Neuronal stem cell (in vitro differentiated cells): ENCODE measurements at regions not wholly inside any gene's neighbourhood (a gene's known extent, or its start where the extent isn't known, plus 50 kb on each side); places are given as distances from the start of the nearest gene placed in this dataset.
"Not testable (repeated sequence)": the region's sequence is repeated elsewhere in the genome, so short reads cannot be mapped to it uniquely, and the experiment has no call there.

Experiments
- DNase-seq: peaks from one replicate; pipeline ENCODE4 v3.0.0-alpha.2; 2013; ENCODE audit warnings: low spot score
- H2AFZ ChIP-seq: one replicate; pipeline ENCODE4 v1.6.1; 2013; ENCODE audit warnings: mild to moderate bottlenecking, low read length, inconsistent platforms
- H2AK5ac ChIP-seq: 2 replicates; pipeline ENCODE4 v1.6.1; 2013; ENCODE audit warnings: low read depth, mild to moderate bottlenecking, inconsistent platforms, low read length, moderate library complexity, mixed read lengths
- H2BK120ac ChIP-seq: 2 replicates; pipeline ENCODE4 v1.6.1; 2013; ENCODE audit warnings: low read depth, mild to moderate bottlenecking, inconsistent platforms, low read length, moderate library complexity, mixed read lengths
- H2BK12ac ChIP-seq: one replicate; pipeline ENCODE4 v1.6.1; 2013; ENCODE audit warnings: low read length, inconsistent platforms
- H2BK15ac ChIP-seq: 2 replicates; pipeline ENCODE4 v1.6.1; 2013; ENCODE audit warnings: mild to moderate bottlenecking, low read length, inconsistent platforms, mixed read lengths
- H2BK5ac ChIP-seq: one replicate; pipeline ENCODE4 v1.6.1; 2013; ENCODE audit warnings: inconsistent platforms, mild to moderate bottlenecking, low read length, moderate library complexity
- H3K14ac ChIP-seq: one replicate; pipeline ENCODE4 v1.6.1; 2013; ENCODE audit warnings: low read length, inconsistent platforms
- H3K18ac ChIP-seq: 2 replicates; pipeline ENCODE4 v1.6.1; 2013; ENCODE audit warnings: low read length, inconsistent platforms
- H3K23ac ChIP-seq: 2 replicates; pipeline ENCODE4 v1.6.1; 2013; ENCODE audit warnings: low read depth, mild to moderate bottlenecking, mixed read lengths, low read length, inconsistent platforms; ENCODE audit not compliant: poor library complexity
- H3K27ac ChIP-seq: replicated peaks from 3 replicates; pipeline ENCODE4 v1.5.1; 2013; ENCODE audit warnings: low read length, inconsistent platforms
- H3K27me3 ChIP-seq, 3 experiments: 2 replicates each; pipeline ENCODE4 v1.6.1; 2013; ENCODE audit warnings: low read length in 3 of 3, mild to moderate bottlenecking in 2 of 3, inconsistent platforms in 1 of 3, low read depth in 1 of 3, mixed read lengths in 1 of 3, moderate library complexity in 1 of 3; ENCODE audit not compliant: control insufficient read depth in 3 of 3, insufficient read depth in 3 of 3
- H3K36me3 ChIP-seq, 2 donors: replicated peaks in 1 of 2; 2 replicates each; pipeline ENCODE4 v1.6.1; 2013; ENCODE audit warnings: low read length in 2 of 2; ENCODE audit not compliant: control insufficient read depth in 2 of 2, insufficient read depth in 2 of 2
- H3K4ac ChIP-seq: 2 replicates; pipeline ENCODE4 v1.6.1; 2013; ENCODE audit warnings: inconsistent platforms, mild to moderate bottlenecking, low read length, moderate library complexity
- H3K4me1 ChIP-seq, 2 donors: 1 replicate in 1 of 2; 2 replicates in 1 of 2; pipeline ENCODE4 v1.6.1; 2013; ENCODE audit warnings: low read length in 2 of 2, low read depth in 1 of 2; ENCODE audit not compliant: control insufficient read depth in 2 of 2, insufficient read depth in 1 of 2
- H3K4me2 ChIP-seq: one replicate; pipeline ENCODE4 v1.6.1; 2013; ENCODE audit warnings: mild to moderate bottlenecking, low read length, inconsistent platforms; ENCODE audit not compliant: insufficient read depth, poor library complexity, severe bottlenecking
- H3K4me3 ChIP-seq, 2 donors: 2 replicates each; pipeline ENCODE4 v1.5.1; 2013; ENCODE audit warnings: low read length in 2 of 2, mild to moderate bottlenecking in 2 of 2, inconsistent platforms in 1 of 2, moderate library complexity in 1 of 2
- H3K79me1 ChIP-seq: one replicate; pipeline ENCODE4 v1.6.1; 2013; ENCODE audit warnings: low read depth, mild to moderate bottlenecking, inconsistent platforms, low read length, moderate library complexity
- H3K9ac ChIP-seq: one replicate; pipeline ENCODE4 v1.6.1; 2013; ENCODE audit warnings: mild to moderate bottlenecking, low read depth, low read length, inconsistent platforms; ENCODE audit not compliant: poor library complexity
- H3K9me3 ChIP-seq, 2 donors: replicated peaks in 1 of 2; 2 replicates each; pipeline versions ENCODE3 to v1.6.1; 2013; ENCODE audit warnings: low read length in 2 of 2, mild to moderate bottlenecking in 2 of 2, inconsistent platforms in 1 of 2, low read depth in 1 of 2, mixed read lengths in 1 of 2, moderate library complexity in 1 of 2; ENCODE audit not compliant: control insufficient read depth in 2 of 2, insufficient read depth in 1 of 2
- H4K8ac ChIP-seq: one replicate; pipeline ENCODE4 v1.6.1; 2013; ENCODE audit warnings: low read depth, mild to moderate bottlenecking, inconsistent platforms, low read length, moderate library complexity
- H4K91ac ChIP-seq: one replicate; pipeline ENCODE4 v1.6.1; 2013; ENCODE audit warnings: low read length, low read depth, mild to moderate bottlenecking, inconsistent platforms; ENCODE audit not compliant: poor library complexity
- WGBS, 2 donors: extraction: QIAGEN DNeasy Blood & Tissue Kit; methylation state at CpG; one replicate each; pipeline ENCODE4 v1.1.7; 2013; ENCODE audit warnings: missing lambda C conversion rate in 2 of 2, mixed read lengths in 1 of 2; ENCODE audit not compliant: insufficient read length in 2 of 2, insufficient replicate concordance in 1 of 2; ENCODE audit errors: extremely low coverage in 2 of 2; 5-methylcytosine and 5-hydroxymethylcytosine counted together

- Histone ChIP-seq H3K36me3 (no peaks in the 10 kb centered on the region), H3K27me3 (no peaks in the 10 kb centered on the region)
These were observed 437.9 kb downstream of the SOX2 start for GRCh38 chr3:182149594-182149993.

GRCh38 chr3:182156326-182156725 is 444.6 kb downstream of the SOX2 start:
- whole genome bisulfite sequencing, 2 donors = no CpG with 5 or more reads among the region's 3 CpGs
- H4K8ac ChIP-seq, H3K9ac ChIP-seq: not testable (repeated sequence)

More at GRCh38 chr3:182149594-182149993, 437.9 kb downstream of the SOX2 start:
- DNase-seq = no peak
- Histone ChIP-seq H2BK120ac (no peak overlapping the region), H3K18ac (no peak overlapping the region), H4K91ac (no peak overlapping the region), H3K4ac (no peak overlapping the region), H3K27ac (no peak overlapping the region), H2AK5ac (no peak overlapping the region), H2AFZ (no peak overlapping the region), H3K9ac (no peak overlapping the region), H2BK12ac (no peak overlapping the region), H2BK5ac (no peak overlapping the region), H3K23ac (no peak overlapping the region), H3K4me2 (no peak overlapping the region), H3K4me3 (no peak overlapping the region), H2BK15ac (no peak overlapping the region), H4K8ac (no peak overlapping the region), H3K79me1 (no peaks in the 10 kb centered on the region), H3K4me1 (no peaks in the 10 kb centered on the region), H3K9me3 (peaks cover 2 to 3% of the 10 kb centered on the region in 2 donors), H3K14ac (no peak overlapping the region)
- WGBS, 2 donors = no CpG with 5 or more reads among the region's 3 CpGs

GRCh38 chr3:182165234-182165633 is 453.5 kb downstream of the SOX2 start:
- Histone ChIP-seq H2BK120ac (no peak overlapping the region), H3K23ac (no peak overlapping the region), H3K4me2 (no peak overlapping the region), H3K27me3 (no peaks in the 10 kb centered on the region), H2BK5ac (no peak overlapping the region), H3K36me3 (no peaks in the 10 kb centered on the region), H3K79me1 (no peaks in the 10 kb centered on the region), H3K27ac (no peak overlapping the region), H3K4ac (no peak overlapping the region), H2BK15ac (no peak overlapping the region), H3K18ac (no peak overlapping the region), H2AFZ (peak overlapping the region; percentile 70), H3K14ac (no peak overlapping the region), H3K4me1 (peaks cover 1 to 2% of the 10 kb centered on the region in 2 donors), H2BK12ac (no peak overlapping the region), H3K4me3 (no peak overlapping the region), H4K91ac (no peak overlapping the region), H4K8ac (no peak overlapping the region), H3K9ac (no peak overlapping the region), H2AK5ac (no peak overlapping the region), H3K9me3 (peaks cover 0 to 3% of the 10 kb centered on the region in 2 donors)
- no CpG with 5 or more reads among the region's 4 CpGs for WGBS, 2 donors
- no peak for DNase-seq

More at GRCh38 chr3:182156326-182156725, 444.6 kb downstream of the SOX2 start:
- H3K4me2 ChIP-seq, H2BK5ac ChIP-seq, H3K4me1 ChIP-seq, H3K9me3 ChIP-seq, H3K27ac ChIP-seq, H4K91ac ChIP-seq, H3K14ac ChIP-seq, H2AK5ac ChIP-seq, H3K23ac ChIP-seq, H3K27me3 ChIP-seq, H3K36me3 ChIP-seq, H2BK12ac ChIP-seq, H3K4me3 ChIP-seq, H2BK15ac ChIP-seq, H3K79me1 ChIP-seq, DNase-seq, H3K4ac ChIP-seq, H2BK120ac ChIP-seq: not testable (repeated sequence)
- peak overlapping the region; percentile 71 for H3K18ac ChIP-seq
- H2AFZ ChIP-seq = peak overlapping the region; percentile 16

GRCh38 chr3:182172534-182172933 is 460.8 kb downstream of the SOX2 start:
- H3K18ac ChIP-seq = no peak overlapping the region
- no peak overlapping the region for H3K4me3 ChIP-seq
- no peak overlapping the region for H2AFZ ChIP-seq
- no peak overlapping the region for H3K27ac ChIP-seq
- no peak overlapping the region for H2BK15ac ChIP-seq
- H3K14ac ChIP-seq = no peak overlapping the region
- no peak overlapping the region for H4K8ac ChIP-seq
- H3K36me3 ChIP-seq = no peaks in the 10 kb centered on the region
- H3K4me1 ChIP-seq = peaks cover 2 to 4% of the 10 kb centered on the region in 2 donors
- no peak for DNase-seq
- H3K4ac ChIP-seq = no peak overlapping the region
- H3K9me3 ChIP-seq = no peaks in the 10 kb centered on the region
- H2BK5ac ChIP-seq = no peak overlapping the region
- no peak overlapping the region for H2AK5ac ChIP-seq
- no peak overlapping the region for H2BK12ac ChIP-seq
- H3K4me2 ChIP-seq = no peak overlapping the region
- H3K23ac ChIP-seq = no peak overlapping the region
- H4K91ac ChIP-seq = no peak overlapping the region
- H3K27me3 ChIP-seq = no peaks in the 10 kb centered on the region
- H3K79me1 ChIP-seq = no peaks in the 10 kb centered on the region
- H2BK120ac ChIP-seq = no peak overlapping the region
- no peak overlapping the region for H3K9ac ChIP-seq
- no CpG with 5 or more reads among the region's 4 CpGs for WGBS, 2 donors
